Gastroesophageal sphincter (tissue), 3 donors: ENCODE measurements at regions not wholly inside any gene's neighbourhood (a gene's known extent, or its start where the extent isn't known, plus 50 kb on each side); places are given as distances from the start of the nearest gene placed in this dataset.

Source experiments
- POLR2AphosphoS5 ChIP-seq: sonication (generic); formaldehyde crosslinking; IDR thresholded peaks from one replicate; pipeline ENCODE4 v1.6.1; 2017; ENCODE audit warnings: antibody characterized with exemption
- TF ChIP-seq, protein P1 (sequence below), 4 experiments: fragments of 200-600 bp in 2 of 4; fragments of 450-650 bp in 2 of 4; sonication (generic) in 1 of 4; IDR thresholded peaks; one replicate each; pipeline ENCODE4 v1.5.1; 2017 to 2019; ENCODE audit warnings: antibody characterized with exemption in 4 of 4, mild to moderate bottlenecking in 2 of 4, moderate library complexity in 2 of 4

DNA sequence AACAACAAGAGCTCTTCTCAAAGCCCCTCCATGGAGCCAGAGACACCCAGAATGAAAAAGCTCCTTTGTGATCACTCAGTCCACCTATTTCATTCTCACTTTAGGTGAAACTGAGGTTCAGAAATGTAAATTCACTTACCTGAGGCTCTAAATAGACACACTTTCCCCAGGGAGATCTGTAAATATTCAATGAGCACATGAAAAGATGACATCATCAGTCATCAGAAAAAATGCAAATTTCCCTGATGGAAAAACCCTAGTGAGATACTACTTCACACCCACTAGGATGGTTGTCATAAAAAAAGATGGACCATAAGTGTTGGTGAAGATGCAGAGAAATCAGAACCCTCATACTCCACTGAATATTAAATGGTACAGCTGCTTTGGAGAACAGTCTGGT is 339.2 kb downstream of the EN1 start:
- no peak for TF ChIP-seq POLR2AphosphoS5
- TF ChIP-seq, protein P1, sequence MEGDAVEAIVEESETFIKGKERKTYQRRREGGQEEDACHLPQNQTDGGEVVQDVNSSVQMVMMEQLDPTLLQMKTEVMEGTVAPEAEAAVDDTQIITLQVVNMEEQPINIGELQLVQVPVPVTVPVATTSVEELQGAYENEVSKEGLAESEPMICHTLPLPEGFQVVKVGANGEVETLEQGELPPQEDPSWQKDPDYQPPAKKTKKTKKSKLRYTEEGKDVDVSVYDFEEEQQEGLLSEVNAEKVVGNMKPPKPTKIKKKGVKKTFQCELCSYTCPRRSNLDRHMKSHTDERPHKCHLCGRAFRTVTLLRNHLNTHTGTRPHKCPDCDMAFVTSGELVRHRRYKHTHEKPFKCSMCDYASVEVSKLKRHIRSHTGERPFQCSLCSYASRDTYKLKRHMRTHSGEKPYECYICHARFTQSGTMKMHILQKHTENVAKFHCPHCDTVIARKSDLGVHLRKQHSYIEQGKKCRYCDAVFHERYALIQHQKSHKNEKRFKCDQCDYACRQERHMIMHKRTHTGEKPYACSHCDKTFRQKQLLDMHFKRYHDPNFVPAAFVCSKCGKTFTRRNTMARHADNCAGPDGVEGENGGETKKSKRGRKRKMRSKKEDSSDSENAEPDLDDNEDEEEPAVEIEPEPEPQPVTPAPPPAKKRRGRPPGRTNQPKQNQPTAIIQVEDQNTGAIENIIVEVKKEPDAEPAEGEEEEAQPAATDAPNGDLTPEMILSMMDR (IDR thresholded peaks at IDR 0.05) = no peak
